Progenitor cell of endocrine pancreas (in vitro differentiated cells): ENCODE measurements at regions not wholly inside any gene's neighbourhood (a gene's known extent, or its start where the extent isn't known, plus 50 kb on each side); places are given as distances from the start of the nearest gene placed in this dataset.
"Not testable (repeated sequence)": the region's sequence is repeated elsewhere in the genome, so short reads cannot be mapped to it uniquely, and the experiment has no call there.

Source experiments
- DNase-seq: peaks from one replicate; pipeline ENCODE4 v3.0.0; 2021; ENCODE audit warnings: low spot score; ENCODE audit not compliant: unreplicated experiment
- H3K27ac Mint-ChIP-seq: 2 replicates; pipeline ENCODE4 v1.8.0; 2021; ENCODE audit warnings: mild to moderate bottlenecking, moderate library complexity, mixed read lengths
- H3K27me3 Mint-ChIP-seq: 2 replicates; pipeline ENCODE4 v1.8.0; 2021; ENCODE audit warnings: mixed read lengths
- H3K36me3 Mint-ChIP-seq: 2 replicates; pipeline ENCODE4 v1.8.0; 2022; ENCODE audit warnings: mixed read lengths; ENCODE audit not compliant: insufficient read depth
- H3K4me1 Mint-ChIP-seq: 2 replicates; pipeline ENCODE4 v1.8.0; 2021; ENCODE audit warnings: low read depth, mixed read lengths
- H3K4me3 Mint-ChIP-seq: 2 replicates; pipeline ENCODE4 v1.8.0; 2021; ENCODE audit warnings: low read depth, mild to moderate bottlenecking, moderate library complexity, mixed read lengths
- H3K9me3 Mint-ChIP-seq: 2 replicates; pipeline ENCODE4 v1.8.0; 2021; ENCODE audit warnings: low read depth, mixed read lengths
- CTCF ChIP-seq: fragments of 200-600 bp; sonication (generic); IDR thresholded peaks from one replicate; pipeline ENCODE4 v1.5.0; 2021; ENCODE audit warnings: antibody characterized with exemption, mild to moderate bottlenecking; ENCODE audit not compliant: unreplicated experiment

GRCh38 chr14:44847526-44848309 lies 114.0 kb downstream of the KLHL28 start:
- Mint-ChIP-seq H3K4me3 (no peak overlapping the region), H3K36me3 (no peaks in the 10 kb centered on the region), H3K27me3 (no peaks in the 10 kb centered on the region), H3K27ac (no peak overlapping the region), H3K9me3 (peaks cover 2% of the 10 kb centered on the region), H3K4me1 (peaks cover 5% of the 10 kb centered on the region)
- no peak for TF ChIP-seq CTCF
- DNase-seq, result no peak

GRCh38 chr14:44846232-44846824 lies 115.4 kb downstream of the KLHL28 start:
- Mint-ChIP-seq H3K27me3 (no peaks in the 10 kb centered on the region), H3K27ac (no peak overlapping the region), H3K36me3 (no peaks in the 10 kb centered on the region), H3K4me1 (peaks cover 5% of the 10 kb centered on the region), H3K9me3 (no peaks in the 10 kb centered on the region), H3K4me3 (no peak overlapping the region)
- DNase-seq, result no peak
- TF ChIP-seq CTCF, result peak; percentile 89

GRCh38 chr14:44835928-44836327 lies 125.8 kb downstream of the KLHL28 start:
- H3K4me1 Mint-ChIP-seq, H3K4me3 Mint-ChIP-seq, H3K27ac Mint-ChIP-seq, H3K9me3 Mint-ChIP-seq, H3K27me3 Mint-ChIP-seq, DNase-seq, H3K36me3 Mint-ChIP-seq: not testable (repeated sequence)

- Mint-ChIP-seq H3K9me3 (no peaks in the 10 kb centered on the region), H3K27ac (no peak overlapping the region), H3K4me3 (no peak overlapping the region), H3K27me3 (no peaks in the 10 kb centered on the region), H3K36me3 (no peaks in the 10 kb centered on the region), H3K4me1 (no peaks in the 10 kb centered on the region)
- no peak for TF ChIP-seq CTCF
- DNase-seq, result no peak
These were observed 128.2 kb downstream of the KLHL28 start for GRCh38 chr14:44833376-44834060.

GRCh38 chr14:44830371-44830770 lies 131.4 kb downstream of the KLHL28 start:
- Mint-ChIP-seq H3K9me3 (peaks cover 6% of the 10 kb centered on the region), H3K27me3 (no peaks in the 10 kb centered on the region), H3K4me1 (no peaks in the 10 kb centered on the region), H3K36me3 (no peaks in the 10 kb centered on the region), H3K27ac (no peak overlapping the region), H3K4me3 (no peak overlapping the region)
- TF ChIP-seq CTCF, result no peak
- DNase-seq, result no peak
